Right atrium auricular region (tissue), 2 donors: ENCODE measurements at regions not wholly inside any gene's neighbourhood (a gene's known extent, or its start where the extent isn't known, plus 50 kb on each side); places are given as distances from the start of the nearest gene placed in this dataset.
A peak's percentile ranks its signal among the peaks of the same experiment; 100 is the strongest.

Experiments used
- DNase-seq: peaks from one replicate; pipeline ENCODE4 v3.0.0-alpha.2; 2019; ENCODE audit warnings: low spot score
- H3K27ac ChIP-seq, 2 donors: fragments of 200-600 bp; sonication (generic); 1 replicate in 1 of 2; 2 replicates in 1 of 2; pipeline ENCODE4 v1.5.1; 2016 to 2019
- H3K27me3 ChIP-seq, 2 donors: fragments of 200-600 bp; sonication (generic); one replicate each; pipeline versions ENCODE4 v1.5.1 to v1.6.0; 2017 to 2019
- H3K36me3 ChIP-seq: fragments of 200-600 bp; sonication (generic); one replicate; pipeline ENCODE4 v1.5.1; 2016
- H3K4me1 ChIP-seq, 2 donors: fragments of 200-600 bp; sonication (generic); one replicate each; pipeline versions ENCODE4 v1.5.1 to v1.6.0; 2017 to 2019
- H3K4me3 ChIP-seq, 2 donors: fragments of 200-600 bp; sonication (generic); 1 replicate in 1 of 2; 2 replicates in 1 of 2; pipeline ENCODE4 v1.5.1; 2017 to 2019; ENCODE audit warnings: mild to moderate bottlenecking in 1 of 2, moderate library complexity in 1 of 2
- H3K9me3 ChIP-seq, 2 donors: fragments of 200-600 bp; sonication (generic); one replicate each; pipeline ENCODE4 v1.5.1; 2019
- TF ChIP-seq, protein P1 (sequence below), 2 donors: fragments of 200-600 bp; sonication (generic); IDR thresholded peaks; one replicate each; pipeline ENCODE4 v1.5.1; 2019; ENCODE audit warnings: antibody characterized with exemption in 2 of 2

- Histone ChIP-seq H3K27ac (no peak overlapping the region), H3K4me3 (no peak overlapping the region), H3K9me3 (peaks cover 0 to 5% of the 10 kb centered on the region in 2 donors), H3K4me1 (no peaks in the 10 kb centered on the region), H3K27me3 (no peaks in the 10 kb centered on the region), H3K36me3 (no peaks in the 10 kb centered on the region)
- no peak for DNase-seq
- TF ChIP-seq, protein P1, sequence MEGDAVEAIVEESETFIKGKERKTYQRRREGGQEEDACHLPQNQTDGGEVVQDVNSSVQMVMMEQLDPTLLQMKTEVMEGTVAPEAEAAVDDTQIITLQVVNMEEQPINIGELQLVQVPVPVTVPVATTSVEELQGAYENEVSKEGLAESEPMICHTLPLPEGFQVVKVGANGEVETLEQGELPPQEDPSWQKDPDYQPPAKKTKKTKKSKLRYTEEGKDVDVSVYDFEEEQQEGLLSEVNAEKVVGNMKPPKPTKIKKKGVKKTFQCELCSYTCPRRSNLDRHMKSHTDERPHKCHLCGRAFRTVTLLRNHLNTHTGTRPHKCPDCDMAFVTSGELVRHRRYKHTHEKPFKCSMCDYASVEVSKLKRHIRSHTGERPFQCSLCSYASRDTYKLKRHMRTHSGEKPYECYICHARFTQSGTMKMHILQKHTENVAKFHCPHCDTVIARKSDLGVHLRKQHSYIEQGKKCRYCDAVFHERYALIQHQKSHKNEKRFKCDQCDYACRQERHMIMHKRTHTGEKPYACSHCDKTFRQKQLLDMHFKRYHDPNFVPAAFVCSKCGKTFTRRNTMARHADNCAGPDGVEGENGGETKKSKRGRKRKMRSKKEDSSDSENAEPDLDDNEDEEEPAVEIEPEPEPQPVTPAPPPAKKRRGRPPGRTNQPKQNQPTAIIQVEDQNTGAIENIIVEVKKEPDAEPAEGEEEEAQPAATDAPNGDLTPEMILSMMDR (IDR thresholded peaks at IDR 0.05), result no peak
These were observed 114.7 kb downstream of the TRAPPC11 start for GRCh38 chr4:183773790-183774189.

DNA sequence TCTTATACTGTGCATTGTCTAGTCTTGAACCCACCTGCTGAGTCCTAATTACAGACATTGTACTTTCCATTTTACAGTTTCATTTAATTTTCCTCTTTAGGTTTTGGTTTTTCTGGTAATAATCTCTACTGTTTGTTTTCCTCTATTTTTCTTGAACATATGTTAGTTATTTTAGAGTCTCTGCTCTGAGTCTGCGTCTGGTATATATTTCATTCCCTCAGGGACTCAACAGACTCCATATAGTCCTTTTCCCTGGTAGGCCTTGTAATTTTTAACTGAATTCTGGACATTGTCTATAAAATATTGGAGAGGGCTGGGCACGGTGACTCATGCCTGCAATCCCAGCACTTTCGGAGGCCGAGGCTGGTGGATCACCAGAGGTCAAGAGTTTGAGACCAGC is 121.8 kb upstream of the STOX2 start:
- no peaks in the 10 kb centered on the region for H3K36me3 ChIP-seq
- H3K4me1 ChIP-seq, result peaks cover 0 to 13% of the 10 kb centered on the region in 2 donors
- H3K4me3 ChIP-seq, result no peak overlapping the region
- DNase-seq, result no peak
- H3K9me3 ChIP-seq, result no peaks in the 10 kb centered on the region
- H3K27ac ChIP-seq, result peak overlapping the region in 1 of 2 donors; percentile 66
- TF ChIP-seq, protein P1 (IDR thresholded peaks at IDR 0.05), result no peak
- H3K27me3 ChIP-seq, result no peaks in the 10 kb centered on the region

GRCh38 chr4:183783991-183784553 is 121.0 kb upstream of the STOX2 start:
- no peaks in the 10 kb centered on the region for H3K9me3 ChIP-seq
- DNase-seq, result peak; percentile 77
- TF ChIP-seq, protein P1 (IDR thresholded peaks at IDR 0.05), result no peak
- H3K36me3 ChIP-seq, result no peaks in the 10 kb centered on the region
- H3K4me1 ChIP-seq, result peaks cover 0 to 13% of the 10 kb centered on the region in 2 donors
- H3K27me3 ChIP-seq, result no peaks in the 10 kb centered on the region
- H3K27ac ChIP-seq, result peak overlapping the region; percentile 34 to 66
- H3K4me3 ChIP-seq, result no peak overlapping the region

DNA sequence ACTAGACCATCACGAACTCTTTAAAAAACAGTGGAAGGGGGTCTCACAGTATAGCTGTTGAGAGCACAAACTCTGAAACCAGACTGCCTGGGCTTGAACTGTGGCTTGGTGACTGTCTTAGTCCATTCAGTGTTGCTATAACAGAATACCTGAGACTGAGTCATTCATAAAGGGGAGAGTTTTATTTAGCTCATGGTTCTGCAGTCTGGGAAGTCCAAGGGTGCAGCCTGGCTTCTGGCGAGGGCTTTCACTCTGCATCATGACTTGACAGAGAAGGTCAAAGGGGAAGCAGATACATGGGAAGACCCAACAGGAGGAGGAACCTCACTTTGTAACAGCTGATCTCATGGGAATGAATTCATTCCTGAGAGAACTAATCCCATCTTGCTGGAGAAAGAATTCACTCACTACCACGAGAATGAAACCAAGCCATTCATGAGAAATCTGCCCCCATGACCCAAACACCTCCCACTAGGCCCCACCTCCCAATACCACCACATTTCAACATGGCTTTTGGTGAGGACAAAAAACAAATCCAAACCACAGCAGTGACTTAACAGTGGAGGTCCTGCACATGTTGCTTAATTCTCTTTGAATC is 116.7 kb upstream of the STOX2 start:
- Histone ChIP-seq H3K27ac (no peak overlapping the region), H3K9me3 (no peaks in the 10 kb centered on the region), H3K36me3 (no peaks in the 10 kb centered on the region), H3K4me3 (no peak overlapping the region), H3K4me1 (peaks cover 0 to 13% of the 10 kb centered on the region in 2 donors), H3K27me3 (no peaks in the 10 kb centered on the region)
- TF ChIP-seq, protein P1 (IDR thresholded peaks at IDR 0.05), result no peak
- no peak for DNase-seq

- H3K4me1 ChIP-seq, result peaks cover 0 to 3% of the 10 kb centered on the region in 2 donors
- TF ChIP-seq, protein P1 (IDR thresholded peaks at IDR 0.05), result no peak
- DNase-seq, result no peak
- H3K27me3 ChIP-seq, result no peaks in the 10 kb centered on the region
- no peak overlapping the region for H3K4me3 ChIP-seq
- H3K36me3 ChIP-seq, result no peaks in the 10 kb centered on the region
- H3K9me3 ChIP-seq, result no peaks in the 10 kb centered on the region
- no peak overlapping the region for H3K27ac ChIP-seq
These were observed 115.5 kb upstream of the STOX2 start for GRCh38 chr4:183789657-183790056.

DNA sequence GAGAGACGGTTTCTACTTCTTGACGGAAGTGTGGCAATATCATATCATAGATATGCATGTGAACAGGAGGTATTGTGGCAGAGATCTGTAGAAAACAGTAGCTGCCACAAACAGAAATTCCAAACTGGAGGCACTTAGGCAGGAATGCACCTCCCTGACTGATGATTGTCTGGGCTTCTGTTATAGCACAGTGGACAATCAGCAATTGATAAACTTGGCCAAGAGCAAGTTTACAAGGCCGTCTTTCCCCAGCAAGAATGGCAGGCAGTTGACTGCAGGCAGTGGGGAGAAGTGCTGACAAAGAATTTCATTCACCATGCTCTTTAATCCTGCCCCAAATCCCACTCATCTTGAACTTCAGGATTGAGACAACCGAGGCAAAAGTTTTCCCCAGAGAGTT is 114.4 kb upstream of the STOX2 start:
- no peak overlapping the region for H3K27ac ChIP-seq
- TF ChIP-seq, protein P1 (IDR thresholded peaks at IDR 0.05), result no peak
- no peak for DNase-seq
- no peaks in the 10 kb centered on the region for H3K27me3 ChIP-seq
- no peaks in the 10 kb centered on the region for H3K9me3 ChIP-seq
- no peak overlapping the region for H3K4me3 ChIP-seq
- no peaks in the 10 kb centered on the region for H3K36me3 ChIP-seq
- H3K4me1 ChIP-seq, result no peaks in the 10 kb centered on the region
